Neural progenitor cell (in vitro differentiated cells): ENCODE measurements at regions not wholly inside any gene's neighbourhood (a gene's known extent, or its start where the extent isn't known, plus 50 kb on each side); places are given as distances from the start of the nearest gene placed in this dataset.

ENCODE experiments used
- EZH2 ChIP-seq: fragments of 200-600 bp; sonication (generic); IDR thresholded peaks from 2 replicates; pipeline ENCODE4 v1.6.1; 2017; ENCODE audit warnings: antibody characterized with exemption, mild to moderate bottlenecking, moderate library complexity
- EZH2phosphoT487 ChIP-seq: fragments of 200-600 bp; sonication (generic); IDR thresholded peaks from 2 replicates; pipeline ENCODE4 v1.6.1; 2017; ENCODE audit warnings: antibody characterized with exemption
- TF ChIP-seq, protein P1 (sequence below): fragments of 200-600 bp; sonication (generic); IDR thresholded peaks from 2 replicates; pipeline ENCODE4 v1.5.1; 2017; ENCODE audit warnings: antibody characterized with exemption, mild to moderate bottlenecking

DNA sequence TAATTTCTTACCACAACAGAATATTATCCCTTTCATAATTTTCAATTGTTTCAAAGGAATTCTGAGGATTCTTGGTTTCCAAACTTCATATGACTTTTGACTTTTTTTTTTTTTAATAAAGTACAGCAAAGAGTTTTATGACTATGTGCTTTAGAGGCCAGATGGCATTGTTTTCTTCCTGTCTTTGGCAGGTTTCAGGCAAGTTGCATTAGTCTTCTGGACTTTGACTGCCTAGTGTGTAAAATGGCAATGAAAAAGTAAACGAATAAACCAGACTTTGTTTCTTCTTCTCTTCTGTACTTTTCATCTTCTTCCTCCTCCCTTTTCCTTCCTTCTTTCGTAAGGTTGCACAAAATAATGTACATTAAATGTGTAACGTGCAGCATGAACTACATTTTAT is 172.6 kb upstream of the RBFOX1 start:
- TF ChIP-seq, protein P1, sequence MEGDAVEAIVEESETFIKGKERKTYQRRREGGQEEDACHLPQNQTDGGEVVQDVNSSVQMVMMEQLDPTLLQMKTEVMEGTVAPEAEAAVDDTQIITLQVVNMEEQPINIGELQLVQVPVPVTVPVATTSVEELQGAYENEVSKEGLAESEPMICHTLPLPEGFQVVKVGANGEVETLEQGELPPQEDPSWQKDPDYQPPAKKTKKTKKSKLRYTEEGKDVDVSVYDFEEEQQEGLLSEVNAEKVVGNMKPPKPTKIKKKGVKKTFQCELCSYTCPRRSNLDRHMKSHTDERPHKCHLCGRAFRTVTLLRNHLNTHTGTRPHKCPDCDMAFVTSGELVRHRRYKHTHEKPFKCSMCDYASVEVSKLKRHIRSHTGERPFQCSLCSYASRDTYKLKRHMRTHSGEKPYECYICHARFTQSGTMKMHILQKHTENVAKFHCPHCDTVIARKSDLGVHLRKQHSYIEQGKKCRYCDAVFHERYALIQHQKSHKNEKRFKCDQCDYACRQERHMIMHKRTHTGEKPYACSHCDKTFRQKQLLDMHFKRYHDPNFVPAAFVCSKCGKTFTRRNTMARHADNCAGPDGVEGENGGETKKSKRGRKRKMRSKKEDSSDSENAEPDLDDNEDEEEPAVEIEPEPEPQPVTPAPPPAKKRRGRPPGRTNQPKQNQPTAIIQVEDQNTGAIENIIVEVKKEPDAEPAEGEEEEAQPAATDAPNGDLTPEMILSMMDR: no peak
- no peak for TF ChIP-seq EZH2
- no peak for TF ChIP-seq EZH2phosphoT487
